Lower lobe of right lung (tissue), 2 donors: ENCODE measurements at regions not wholly inside any gene's neighbourhood (a gene's known extent, or its start where the extent isn't known, plus 50 kb on each side); places are given as distances from the start of the nearest gene placed in this dataset.

ENCODE experiments used
- ATAC-seq, 2 donors: fragments of 200-7000 bp; cut with Tn5 transposase; one replicate each; pipeline ENCODE4 v1.9.1; 2020 to 2022; ENCODE audit warnings: mild to moderate bottlenecking in 2 of 2, moderate library complexity in 2 of 2
- DNase-seq: peaks from one replicate; pipeline ENCODE4 v3.0.0-alpha.2; 2020
- H3K27ac ChIP-seq: fragments of 200-600 bp; one replicate; pipeline ENCODE4 v1.8.0; 2022
- H3K27me3 ChIP-seq: fragments of 200-600 bp; one replicate; pipeline ENCODE4 v1.8.0; 2022; ENCODE audit warnings: low read depth
- H3K36me3 ChIP-seq: fragments of 200-600 bp; one replicate; pipeline ENCODE4 v1.8.0; 2022; ENCODE audit warnings: mild to moderate bottlenecking
- H3K4me1 ChIP-seq: fragments of 200-600 bp; one replicate; pipeline ENCODE4 v1.8.0; 2022
- H3K4me3 ChIP-seq: fragments of 200-600 bp; one replicate; pipeline ENCODE4 v1.8.0; 2022; ENCODE audit warnings: mild to moderate bottlenecking
- H3K9me3 ChIP-seq: fragments of 200-600 bp; one replicate; pipeline ENCODE4 v1.8.0; 2022
- CTCF ChIP-seq: fragments of 200-600 bp; IDR thresholded peaks from one replicate; pipeline ENCODE4 v1.8.0; 2022; ENCODE audit warnings: antibody characterized with exemption, mild to moderate bottlenecking
- intact Hi-C: fragments of 100-400 bp; cut with DNase I; formaldehyde crosslinking; loops from one replicate; pipeline ENCODE4 v1.11.0; 2022
- donor health status: DM: no; HTN: yes; CAD: no; lungs with severe emphysema.

- no peak for TF ChIP-seq CTCF
- Histone ChIP-seq H3K27ac (no peak overlapping the region), H3K36me3 (no peaks in the 10 kb centered on the region), H3K4me1 (no peaks in the 10 kb centered on the region), H3K27me3 (no peaks in the 10 kb centered on the region), H3K9me3 (no peaks in the 10 kb centered on the region), H3K4me3 (no peak overlapping the region)
- DNase-seq (no peak), ATAC-seq (no peak)
- intact Hi-C loops = no loop called here
Observed at GRCh38 chr5:128749136-128749898, 211.3 kb upstream of the FBN2 start.

DNA sequence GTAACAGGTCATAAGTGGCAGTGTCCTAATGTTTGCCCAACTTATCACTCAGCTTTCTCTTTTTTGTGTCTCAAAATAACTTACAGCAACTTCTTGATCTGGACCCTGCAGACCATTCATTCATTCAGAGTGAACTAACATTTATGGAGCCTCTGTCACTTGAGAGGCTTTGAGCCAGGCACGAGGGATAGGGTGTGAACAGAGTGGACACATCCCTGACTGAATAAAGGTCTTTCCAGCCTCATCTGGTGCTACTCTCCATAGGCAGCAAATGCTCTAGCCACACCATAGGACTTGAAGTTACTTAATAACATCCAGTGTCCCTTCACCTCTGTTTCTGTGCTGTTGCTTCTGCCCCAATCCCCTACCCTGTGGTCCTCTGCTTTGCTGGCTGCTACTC lies 212.1 kb upstream of the FBN2 start:
- no peaks in the 10 kb centered on the region for H3K36me3 ChIP-seq
- intact Hi-C loops = no loop called here
- H3K27ac ChIP-seq = no peak overlapping the region
- no peak for TF ChIP-seq CTCF
- no peak for ATAC-seq
- H3K4me1 ChIP-seq = no peaks in the 10 kb centered on the region
- no peaks in the 10 kb centered on the region for H3K27me3 ChIP-seq
- H3K4me3 ChIP-seq = no peak overlapping the region
- DNase-seq = no peak
- no peaks in the 10 kb centered on the region for H3K9me3 ChIP-seq

DNA sequence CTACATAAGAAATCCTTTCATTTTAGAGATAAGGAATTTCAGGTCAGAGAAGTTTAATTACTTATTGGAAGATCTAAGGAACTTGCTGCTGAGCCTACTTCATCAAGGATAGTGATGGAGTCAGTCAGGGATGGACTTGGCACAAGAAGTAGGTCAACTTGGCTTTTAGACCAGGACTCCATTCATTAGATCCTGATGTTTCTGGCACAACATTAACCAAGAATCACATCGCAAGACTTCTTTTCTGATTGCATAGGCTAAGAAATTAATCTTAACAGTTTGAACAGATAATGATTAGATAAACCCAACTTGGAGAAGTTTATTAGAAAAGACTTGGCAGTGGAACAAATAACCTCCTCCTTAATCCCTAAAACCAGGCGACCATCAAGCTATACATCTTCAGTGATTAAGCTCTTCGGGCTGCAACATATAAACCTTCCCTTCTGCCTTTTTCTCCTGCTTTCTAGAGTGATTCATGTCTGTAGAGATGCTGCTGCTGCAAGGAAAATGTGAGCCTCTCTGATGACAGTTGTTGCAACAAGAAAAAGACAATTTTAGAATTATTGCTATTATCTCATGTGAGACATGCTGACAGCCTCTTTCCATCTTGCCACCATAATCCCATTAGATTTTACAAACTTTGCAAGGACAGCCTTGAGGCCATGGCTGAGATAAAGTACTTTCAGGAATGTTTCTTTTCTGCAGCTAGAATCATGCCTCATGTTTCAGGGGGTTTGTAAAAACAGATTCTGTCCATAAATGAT lies 207.9 kb upstream of the SLC27A6 start:
- no peak for DNase-seq

GRCh38 chr5:128762661-128763306 lies 202.5 kb upstream of the SLC27A6 start:
- no peaks in the 10 kb centered on the region for H3K36me3 ChIP-seq
- no peak overlapping the region for H3K27ac ChIP-seq
- TF ChIP-seq CTCF = no peak
- H3K4me3 ChIP-seq = no peak overlapping the region
- H3K27me3 ChIP-seq = no peaks in the 10 kb centered on the region
- ATAC-seq (no peak), DNase-seq (no peak)
- no peaks in the 10 kb centered on the region for H3K9me3 ChIP-seq
- H3K4me1 ChIP-seq = no peaks in the 10 kb centered on the region
- intact Hi-C loops = no loop called here

More for the DNA sequence above, 207.9 kb upstream of the SLC27A6 start:
- Histone ChIP-seq H3K36me3 (no peaks in the 10 kb centered on the region), H3K4me1 (no peaks in the 10 kb centered on the region), H3K9me3 (no peaks in the 10 kb centered on the region), H3K27ac (no peak overlapping the region), H3K4me3 (no peak overlapping the region), H3K27me3 (no peaks in the 10 kb centered on the region)
- intact Hi-C loops = no loop called here
- no peak for ATAC-seq
- TF ChIP-seq CTCF = no peak

DNA sequence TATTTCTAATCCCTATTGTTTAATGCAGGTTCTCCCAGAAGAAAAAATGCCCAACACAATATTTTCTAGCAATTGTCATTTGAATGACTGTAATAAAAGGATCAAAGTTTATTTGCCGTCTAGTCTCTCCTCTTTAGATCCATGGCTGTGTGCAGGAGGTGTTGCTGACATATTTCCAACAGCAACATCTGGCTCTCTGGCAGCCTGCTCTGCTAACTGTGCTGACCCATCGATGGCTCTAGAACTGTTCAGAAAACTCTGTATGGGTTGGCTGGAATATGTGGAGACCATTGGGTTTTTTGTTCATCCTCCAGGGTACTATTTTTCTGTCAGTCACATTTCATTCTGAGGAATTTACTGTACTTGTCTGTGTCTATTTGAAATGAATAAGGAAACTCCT lies 202.0 kb upstream of the SLC27A6 start:
- no peak overlapping the region for H3K27ac ChIP-seq
- H3K4me3 ChIP-seq = no peak overlapping the region
- intact Hi-C loops = no loop called here
- TF ChIP-seq CTCF = no peak
- H3K4me1 ChIP-seq = no peaks in the 10 kb centered on the region
- ATAC-seq (no peak), DNase-seq (no peak)
- no peaks in the 10 kb centered on the region for H3K9me3 ChIP-seq
- H3K36me3 ChIP-seq = no peaks in the 10 kb centered on the region
- no peaks in the 10 kb centered on the region for H3K27me3 ChIP-seq
